NCI-H1694 treated with DMSO at 0.1 percent for 48 hours (cell line): ENCODE measurements at regions not wholly inside any gene's neighbourhood (a gene's known extent, or its start where the extent isn't known, plus 50 kb on each side); places are given as distances from the start of the nearest gene placed in this dataset.

Experiments
- DNase-seq: peaks from one replicate; lab custom pipeline; 2025; lab: John Stamatoyannopoulos, UW

DNA sequence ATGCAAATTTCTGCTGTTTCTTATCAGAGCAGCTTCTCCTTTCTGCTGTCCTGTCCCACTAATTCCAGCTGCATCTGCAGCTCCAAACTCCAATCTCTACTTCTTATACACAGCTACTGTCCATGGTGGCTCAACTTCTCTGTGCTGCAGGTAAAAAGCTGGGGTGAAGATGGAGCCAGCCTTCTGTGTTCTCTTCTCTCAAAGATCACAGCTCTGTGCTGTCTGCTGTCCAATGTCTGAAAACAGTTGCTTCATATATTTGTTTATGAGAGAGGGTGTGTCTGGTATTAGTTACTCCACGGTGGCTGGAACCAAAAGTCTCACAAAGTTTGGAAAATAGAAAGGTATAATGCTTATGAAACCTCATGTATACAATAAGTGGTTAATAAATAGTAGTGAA is 445.8 kb upstream of the TBX3 start:
- no peak for DNase-seq

DNA sequence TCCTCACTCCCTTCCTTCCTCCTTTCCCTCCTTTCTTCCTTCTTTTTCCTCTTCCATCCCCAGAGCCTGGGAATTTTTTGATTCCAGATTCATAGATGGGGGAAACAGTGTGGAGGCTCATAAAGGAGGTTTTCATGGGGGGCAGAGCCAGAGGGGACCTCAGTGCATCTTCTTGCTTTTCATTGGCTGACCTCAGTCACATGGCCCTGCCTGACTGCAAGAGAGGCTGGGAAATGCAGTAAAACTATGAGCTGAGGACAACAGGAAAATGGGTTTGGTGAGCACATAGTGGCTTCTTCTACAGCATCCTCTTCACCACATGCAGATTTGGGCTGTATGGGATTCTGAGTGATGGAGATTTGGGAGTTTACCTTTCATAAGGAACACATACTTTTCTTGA is 437.1 kb upstream of the TBX3 start:
- no peak for DNase-seq

DNA sequence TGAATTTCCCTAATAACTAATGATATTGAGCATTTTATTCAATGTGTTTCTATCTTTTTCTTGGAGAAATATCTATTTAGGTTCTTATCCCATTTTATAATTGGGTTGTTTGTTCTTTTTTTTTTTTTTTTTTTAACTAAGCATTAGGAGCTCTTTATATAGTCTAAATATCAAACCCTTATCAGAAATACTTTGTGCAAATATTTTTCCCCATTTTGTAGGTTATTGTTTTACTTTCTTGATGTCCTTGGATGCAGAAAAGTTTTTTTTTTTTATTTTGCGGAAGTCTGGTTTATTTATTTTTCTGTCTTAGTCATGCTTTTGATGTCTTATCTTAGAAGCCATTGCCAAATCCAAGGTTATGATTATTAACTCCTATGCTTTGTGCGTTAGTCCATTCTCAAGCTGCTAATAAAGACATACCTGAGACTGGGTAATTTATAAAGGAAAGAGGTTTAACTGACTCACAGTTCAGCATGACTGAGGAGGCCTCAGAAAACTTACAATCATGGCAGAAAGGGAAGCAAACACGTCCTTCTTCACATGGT is 434.3 kb upstream of the TBX3 start:
- no peak for DNase-seq

DNA sequence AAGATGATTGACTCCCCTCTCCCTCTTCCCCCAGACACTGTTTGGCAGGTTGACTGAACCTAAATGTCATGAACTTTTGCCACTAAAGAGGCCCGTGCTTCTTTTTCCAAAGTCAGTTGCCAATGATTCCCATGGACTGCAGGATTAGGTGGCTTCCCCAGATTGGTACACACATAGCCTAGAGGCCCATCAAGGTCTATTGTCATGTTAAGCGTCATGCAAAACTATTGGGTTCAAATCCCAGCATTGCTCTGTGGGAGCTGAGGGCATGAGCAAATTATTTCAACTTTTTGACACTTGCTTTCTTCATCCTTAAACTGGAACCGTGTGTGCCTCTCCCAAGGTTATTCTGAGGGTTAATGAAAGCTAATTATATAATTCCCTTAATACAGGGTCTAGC is 430.2 kb upstream of the TBX3 start:
- DNase-seq = no peak

DNA sequence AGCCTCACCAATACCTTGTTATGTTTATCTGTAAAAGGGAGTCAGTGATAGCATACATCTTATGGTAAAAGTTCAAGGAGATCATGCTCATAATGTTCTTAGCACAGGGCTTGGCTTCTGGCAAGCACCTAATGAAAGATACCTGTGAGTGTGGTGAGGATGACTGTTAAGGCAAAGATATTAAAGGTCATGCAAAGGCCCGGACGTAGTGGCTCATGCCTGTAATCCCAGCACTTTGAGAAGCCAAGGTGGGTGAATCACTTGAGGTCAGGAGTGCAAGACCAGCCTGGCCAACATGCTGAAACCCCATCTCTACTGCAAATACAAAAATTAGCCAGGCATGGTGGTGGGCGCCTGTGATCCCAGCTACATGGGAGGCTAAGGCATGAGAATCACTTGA is 425.9 kb upstream of the TBX3 start:
- no peak for DNase-seq

DNA sequence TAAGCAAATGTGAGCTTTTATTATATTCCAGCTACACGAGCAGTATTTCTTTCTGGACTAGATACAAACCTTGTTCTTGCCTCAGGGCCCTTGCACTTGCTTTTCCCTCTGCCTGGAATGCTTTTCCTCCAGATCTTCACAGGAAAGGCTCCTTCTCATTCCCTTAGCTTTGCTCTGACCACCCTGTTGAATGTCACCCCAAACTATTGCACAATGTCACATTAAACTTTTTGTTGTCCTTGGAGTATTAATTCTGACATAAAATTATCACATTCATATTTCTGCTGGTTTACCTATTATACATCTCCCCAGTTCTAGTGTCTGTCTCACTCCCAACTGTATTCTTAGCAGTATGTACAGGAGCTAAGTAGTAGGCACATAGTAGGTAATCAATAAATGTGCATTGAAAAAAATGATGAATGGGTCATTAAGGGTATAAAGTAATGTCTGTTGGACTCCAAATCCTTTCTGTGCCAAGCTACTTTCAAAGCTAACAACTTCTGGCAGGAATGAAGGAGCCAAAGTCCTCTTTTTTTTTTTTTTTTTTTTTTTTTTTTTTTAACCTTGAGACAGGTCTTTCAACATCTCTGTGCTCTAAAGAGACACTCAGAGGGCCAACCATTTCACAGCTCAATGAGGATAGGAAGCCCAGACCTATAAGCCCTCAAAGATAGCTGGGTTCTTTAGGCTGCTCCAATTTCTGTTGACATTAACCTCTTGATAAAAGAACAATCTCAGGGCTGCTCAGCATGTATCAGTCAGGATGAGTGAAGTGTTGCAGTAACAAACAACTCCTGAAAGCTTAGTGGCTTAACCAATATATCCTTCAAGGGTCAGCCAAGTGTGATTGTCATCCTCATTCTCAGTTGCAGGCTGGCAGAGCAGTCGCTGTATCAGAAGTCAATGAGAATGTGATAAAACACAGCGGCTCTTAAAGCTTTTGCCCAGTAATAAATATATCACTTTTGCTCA is 424.4 kb upstream of the TBX3 start:
- no peak for DNase-seq

DNA sequence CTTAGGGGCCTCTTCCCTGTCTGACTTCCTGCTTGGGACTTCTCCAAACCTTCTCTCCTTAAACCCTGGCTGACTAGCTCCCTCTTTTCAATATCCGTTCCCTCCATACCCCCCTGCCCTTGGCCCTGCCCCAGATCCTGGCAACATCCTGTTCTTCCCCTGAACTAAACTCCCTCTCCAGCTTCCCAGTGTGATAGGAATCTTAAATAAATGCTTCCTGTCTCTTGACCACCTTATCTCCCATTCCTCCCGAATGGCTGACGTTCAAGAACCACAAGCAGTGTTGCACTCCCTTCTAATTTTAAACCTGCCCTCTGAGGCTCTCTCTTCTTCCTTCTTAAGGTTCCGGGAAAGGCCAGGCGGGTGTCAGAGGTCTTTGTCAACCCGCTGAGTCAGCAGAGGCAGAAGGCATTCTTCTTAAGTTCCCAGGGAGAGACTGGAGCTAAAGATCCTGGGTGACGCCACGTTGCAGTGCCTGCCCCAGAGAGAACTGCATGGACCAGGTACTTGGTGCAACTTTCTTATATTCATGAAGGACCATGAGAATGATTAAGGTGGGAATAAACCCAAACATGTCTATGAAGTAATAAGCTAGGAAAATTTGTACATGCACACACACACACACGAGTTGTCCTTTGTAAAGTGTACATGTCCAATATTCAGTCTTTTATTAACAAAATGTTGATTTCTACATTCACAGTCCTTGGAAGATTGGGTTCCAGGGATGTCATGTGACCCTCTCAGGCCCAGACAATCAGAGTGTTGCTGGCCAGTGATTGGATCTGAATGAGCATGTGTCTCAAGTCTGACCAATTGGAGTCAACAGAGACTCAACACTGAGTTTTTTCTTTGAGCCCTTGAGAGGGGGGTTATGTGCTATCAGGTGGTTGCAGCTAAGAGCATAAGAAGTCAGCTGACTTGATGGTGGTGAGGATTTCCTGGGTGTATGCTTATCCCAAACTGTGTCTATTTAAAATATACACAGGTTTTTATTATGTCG is 420.2 kb upstream of the TBX3 start:
- DNase-seq = no peak

DNA sequence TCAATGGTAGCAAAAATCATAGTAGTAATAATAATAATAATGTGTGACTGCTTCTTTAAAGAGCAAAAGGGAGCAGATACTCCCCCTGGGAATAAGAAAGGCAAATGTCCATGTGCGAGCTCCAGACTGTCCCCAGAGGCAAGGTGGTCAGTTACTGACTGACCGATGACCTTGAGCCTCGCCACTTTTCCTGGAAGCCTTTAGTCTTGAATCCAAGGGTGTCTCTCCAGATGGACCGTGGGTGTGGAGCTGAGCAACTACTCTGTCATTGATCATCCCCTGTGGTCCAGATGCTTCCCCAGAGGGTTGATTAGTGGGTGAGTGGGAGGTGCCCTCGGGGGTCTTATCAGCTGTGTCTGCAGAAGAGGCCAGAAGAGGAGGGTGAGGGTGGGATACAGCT is 418.5 kb upstream of the TBX3 start:
- no peak for DNase-seq

DNA sequence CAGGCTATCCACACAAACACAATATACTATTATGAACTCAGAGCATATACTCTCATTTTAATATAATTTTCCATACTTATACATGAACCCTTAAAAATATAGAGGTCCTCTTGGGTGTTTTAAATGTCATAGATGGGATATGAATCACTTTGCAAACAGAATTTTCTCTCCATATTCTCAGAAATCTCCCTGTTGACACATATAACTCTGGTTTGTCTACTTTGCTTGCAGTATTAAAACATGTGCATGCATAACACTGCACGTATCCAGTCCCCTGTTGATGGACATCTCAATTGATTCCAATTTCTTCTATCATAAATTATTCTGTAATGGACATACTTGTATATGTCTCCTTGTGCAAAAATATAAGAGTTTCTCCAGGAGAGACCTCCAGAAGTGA is 417.5 kb upstream of the TBX3 start:
- DNase-seq = no peak

DNA sequence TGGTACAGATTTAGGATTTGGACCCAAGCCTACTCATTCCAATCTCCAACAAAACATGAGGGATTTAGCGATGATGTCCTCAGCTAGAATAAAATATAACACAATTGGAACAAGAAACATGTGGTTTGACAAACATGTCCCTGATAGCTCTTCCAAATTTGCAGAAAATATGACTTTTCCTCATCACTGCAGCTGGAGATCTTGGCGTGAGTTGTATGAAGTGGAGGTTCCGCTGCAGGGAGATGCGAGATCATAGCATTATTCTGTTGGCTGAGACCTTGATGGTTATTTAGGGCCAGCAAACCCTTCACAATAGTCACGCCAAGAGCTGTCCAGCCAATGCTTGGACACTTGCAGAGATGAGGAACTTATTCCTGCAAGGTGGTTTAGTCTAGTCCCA is 413.4 kb upstream of the TBX3 start:
- DNase-seq = no peak

DNA sequence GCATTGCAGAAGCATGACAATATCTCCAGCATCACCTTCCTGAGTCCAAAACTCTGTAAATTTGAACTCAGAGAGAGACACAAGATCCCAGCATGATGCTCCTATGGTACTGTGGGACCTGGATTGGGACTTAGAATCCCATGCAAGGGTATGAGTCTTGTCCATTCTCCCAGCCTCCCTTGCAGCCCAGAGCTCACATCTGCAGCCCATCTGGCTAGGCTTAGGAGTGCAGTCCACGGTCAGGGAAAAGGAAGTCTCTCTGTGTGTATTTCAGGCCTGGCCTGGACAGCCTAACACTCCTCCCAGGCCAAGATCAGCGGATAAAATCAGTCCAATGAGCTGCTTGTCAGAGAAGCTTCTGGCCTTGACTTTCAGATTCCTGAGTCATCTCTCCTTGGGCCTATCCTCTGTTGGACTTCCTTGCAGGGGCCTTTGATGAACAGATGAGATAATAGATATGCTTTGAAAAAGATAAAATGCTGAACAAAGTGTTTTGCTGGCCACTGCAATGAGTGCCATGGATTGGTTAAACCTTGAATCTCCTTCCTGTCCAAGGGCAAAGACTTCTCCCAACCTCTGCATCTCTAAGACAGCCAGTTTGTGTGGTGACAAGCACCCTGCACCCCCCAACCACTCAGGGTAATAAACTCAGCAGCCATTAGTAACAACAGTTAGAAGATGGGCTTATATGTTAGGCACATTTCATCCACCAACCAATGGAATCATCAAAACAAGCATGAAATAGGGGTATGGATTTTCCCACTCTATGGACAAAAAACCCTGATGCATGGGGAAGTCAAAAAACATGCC is 412.8 kb upstream of the TBX3 start:
- DNase-seq = no peak

DNA sequence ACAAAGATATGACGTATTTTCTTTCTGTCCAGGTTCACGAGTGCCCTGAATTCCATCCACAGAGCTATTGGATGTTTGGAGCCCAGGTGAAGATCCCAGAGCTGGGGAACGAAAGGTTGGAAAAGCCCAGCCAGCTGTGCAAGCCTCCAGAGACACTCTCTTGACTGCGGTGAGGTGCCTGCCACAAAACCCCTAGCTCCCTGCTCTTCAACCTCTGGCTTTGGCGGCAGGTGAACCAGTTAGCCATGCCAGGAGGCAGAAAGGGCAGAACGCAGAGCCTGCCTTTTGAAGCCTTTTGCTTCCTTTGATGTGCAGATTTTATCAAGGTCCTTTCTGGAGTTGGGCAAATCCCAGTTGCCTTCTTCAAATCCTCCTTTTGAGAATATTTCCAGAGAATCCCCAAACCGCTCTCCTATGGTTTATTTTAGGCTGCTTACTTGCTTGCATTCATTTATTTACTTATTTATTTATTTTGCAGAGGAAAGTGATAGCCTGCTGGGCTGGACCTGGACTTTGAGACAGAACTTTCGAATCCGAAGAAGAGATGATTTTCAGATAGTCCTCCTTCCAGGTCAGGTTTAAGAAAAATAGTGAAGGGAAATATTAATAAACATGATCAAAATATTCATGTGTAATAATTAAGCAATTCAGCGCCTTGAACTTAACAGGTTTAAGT is 411.2 kb upstream of the TBX3 start:
- DNase-seq = no peak

DNA sequence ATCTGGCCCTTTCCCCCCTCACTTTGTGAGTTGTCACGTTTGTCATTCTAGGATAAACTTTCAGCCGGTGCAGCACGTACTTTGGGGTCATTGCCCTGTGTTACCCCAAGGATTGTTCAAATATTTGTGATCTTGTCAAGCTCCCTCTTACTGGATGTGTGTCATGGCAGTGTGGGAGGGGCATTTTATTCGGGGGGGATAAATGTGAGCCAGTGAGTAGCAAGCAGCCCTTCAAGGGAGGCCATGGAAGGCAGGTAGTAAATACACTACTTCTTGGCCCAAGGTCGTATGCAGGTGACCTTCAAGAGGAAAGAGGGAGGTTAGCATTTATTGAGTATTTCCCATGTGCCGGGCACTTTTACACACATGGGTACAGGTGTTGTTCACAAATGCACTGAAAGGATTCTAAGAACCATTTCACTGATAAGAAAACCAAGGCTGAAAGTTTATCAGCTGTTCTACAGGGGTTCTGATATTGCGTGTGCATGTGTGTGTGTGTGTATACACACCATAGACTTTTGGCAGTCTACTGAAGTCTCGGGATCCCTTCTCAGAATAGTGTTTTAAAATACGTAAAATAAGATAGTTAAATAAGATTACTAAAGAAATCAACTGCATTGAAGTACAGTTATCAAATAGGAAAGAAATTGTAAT is 410.3 kb upstream of the TBX3 start:
- DNase-seq = no peak

DNA sequence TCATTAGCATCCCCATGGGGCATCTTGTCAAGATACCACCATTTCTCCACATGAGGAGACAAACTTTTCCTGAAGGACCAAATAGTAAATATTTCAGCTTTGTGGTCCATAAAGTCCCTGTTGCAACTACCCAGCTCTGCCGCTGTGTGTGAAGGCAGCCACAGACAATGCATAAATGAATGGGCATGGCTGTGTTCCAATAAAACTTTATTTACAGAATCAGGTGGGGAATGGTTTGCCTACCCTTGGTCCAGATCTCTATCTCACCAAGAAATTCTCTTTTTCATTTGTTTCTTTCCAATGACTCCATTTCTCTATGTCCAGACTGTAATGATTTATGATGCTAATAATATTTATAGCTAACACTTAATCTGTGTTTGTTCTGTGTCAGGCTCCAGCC is 409.3 kb upstream of the TBX3 start:
- no peak for DNase-seq

DNA sequence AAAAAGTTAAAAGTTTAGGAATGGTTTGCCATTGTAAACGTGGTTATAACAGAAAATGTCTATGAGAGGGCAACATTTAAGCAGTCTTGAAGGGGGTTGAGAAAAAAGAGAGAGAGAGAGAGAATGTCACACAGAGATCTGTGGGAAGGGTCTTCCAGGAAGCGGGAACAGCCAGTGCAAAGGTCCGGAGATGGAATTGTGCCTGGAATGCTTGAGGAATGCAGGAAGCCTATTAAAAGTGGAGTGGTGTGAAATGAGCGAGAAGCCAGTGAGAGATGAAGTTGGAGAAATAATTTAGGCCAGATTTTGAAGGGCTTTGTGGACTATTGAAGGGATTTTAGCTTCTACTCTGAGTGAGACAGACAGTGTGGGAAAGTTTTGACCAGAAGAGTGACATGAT is 406.8 kb upstream of the TBX3 start:
- DNase-seq = no peak

DNA sequence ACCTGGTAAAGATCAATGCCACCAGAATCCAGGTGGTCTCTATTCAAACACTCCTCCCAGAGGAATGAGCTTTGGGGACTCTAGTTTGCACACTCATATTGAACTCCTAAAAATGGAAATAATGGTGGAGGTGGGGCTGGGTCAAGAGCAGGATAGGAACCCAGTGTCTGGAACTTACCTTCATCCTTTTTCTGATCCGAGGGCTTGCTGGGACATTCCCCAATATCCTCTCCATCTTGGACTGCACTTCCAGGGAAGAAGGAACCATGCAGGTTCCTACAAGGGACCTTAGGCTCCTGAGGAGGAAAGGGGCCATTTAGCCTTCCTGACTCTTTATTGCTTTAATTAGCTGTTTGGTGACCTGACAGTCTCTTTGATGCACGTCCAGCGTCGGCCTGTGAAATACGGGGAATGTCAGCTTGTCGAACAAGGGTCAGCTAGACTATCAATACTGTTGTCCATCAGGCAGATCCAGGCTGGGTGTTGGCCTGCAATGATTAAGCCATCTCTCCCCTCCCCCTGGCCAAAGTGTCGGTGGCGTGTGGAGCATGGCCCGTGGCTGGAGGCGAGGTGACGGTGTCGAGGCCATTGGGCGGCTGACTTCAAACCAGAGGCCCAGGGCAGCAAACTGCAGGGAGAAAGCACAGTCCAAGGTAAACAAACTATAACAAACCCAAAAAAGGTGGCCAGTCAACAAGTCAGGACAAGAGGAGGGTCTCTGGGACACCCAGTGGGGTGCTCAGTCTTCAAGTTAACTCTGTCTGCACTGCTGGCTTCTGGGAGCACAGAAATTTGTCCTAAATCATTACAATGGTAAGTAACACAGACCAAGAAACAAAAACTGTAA is 405.2 kb upstream of the TBX3 start:
- DNase-seq = no peak

DNA sequence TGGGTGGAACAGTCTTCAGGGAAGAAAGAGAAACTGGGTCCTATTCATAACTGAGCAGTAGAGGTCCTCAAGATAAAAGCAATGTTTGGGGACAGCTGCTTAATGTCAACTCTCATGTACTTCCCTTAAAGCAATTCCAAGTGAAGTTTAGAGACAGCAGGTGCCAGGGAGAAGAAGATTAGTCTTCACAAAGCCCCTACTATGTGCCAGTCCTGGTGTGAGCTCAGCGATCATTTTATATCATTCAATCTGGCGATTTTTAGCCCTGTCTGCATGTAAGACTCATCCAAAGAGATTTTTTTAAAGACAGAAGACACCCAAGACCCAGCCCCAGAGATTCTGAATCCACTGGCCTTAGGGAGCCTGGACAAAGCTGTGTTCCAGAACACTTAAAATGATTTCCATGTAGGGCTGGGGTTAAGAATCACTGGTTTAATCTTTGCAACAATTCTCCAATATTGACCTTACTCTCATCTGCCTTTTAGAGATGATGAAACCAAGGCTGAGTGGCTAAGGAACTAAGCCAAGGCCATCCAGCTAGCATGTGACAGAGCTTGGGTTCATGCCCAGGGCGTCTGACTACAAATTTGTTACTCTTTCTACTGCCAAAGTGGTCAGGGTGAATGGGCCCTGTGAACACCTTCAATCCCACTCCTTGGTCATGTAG is 404.5 kb upstream of the TBX3 start:
- no peak for DNase-seq

DNA sequence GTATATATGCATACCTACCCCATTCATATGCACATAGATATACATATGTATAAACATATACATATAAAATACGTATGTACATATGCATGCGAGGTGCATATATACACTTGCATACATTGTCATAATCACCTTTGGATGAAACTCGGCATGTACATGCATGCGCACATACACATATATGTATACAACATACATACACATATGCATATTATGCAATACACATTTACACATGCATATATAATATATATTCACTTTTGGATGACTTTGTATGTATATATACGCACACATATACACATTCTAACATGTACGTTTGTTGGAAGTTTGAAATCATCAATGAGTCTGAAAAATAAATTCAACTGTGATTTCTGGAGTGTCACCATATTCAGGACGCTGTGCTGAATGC is 401.6 kb upstream of the TBX3 start:
- no peak for DNase-seq

DNA sequence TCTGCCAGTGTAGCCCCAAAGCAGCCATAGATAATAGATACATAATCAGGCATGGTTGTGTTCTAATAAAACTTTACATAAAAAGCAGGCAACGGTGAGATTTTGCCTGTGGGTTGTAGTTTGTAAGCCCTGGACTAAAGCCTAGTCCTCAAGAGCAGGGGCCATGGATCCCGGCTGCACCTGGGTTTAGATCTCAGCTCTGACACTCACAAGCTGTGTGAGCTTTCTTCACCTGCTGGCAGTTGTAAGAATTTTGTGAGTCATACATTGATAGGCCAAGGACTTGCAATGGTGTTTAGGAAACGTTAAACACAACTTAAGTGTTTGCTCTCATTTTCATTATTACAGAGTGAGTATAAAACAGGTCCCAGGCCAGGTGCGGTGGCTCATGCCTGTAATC is 395.8 kb upstream of the TBX3 start:
- DNase-seq = no peak
